Gastroesophageal sphincter (tissue), 3 donors: ENCODE measurements at regions not wholly inside any gene's neighbourhood (a gene's known extent, or its start where the extent isn't known, plus 50 kb on each side); places are given as distances from the start of the nearest gene placed in this dataset.

Experiments used
- POLR2A ChIP-seq, 2 donors: fragments of 450-650 bp; IDR thresholded peaks; one replicate each; pipeline ENCODE4 v1.6.1; 2017; ENCODE audit warnings: antibody characterized with exemption in 2 of 2, mild to moderate bottlenecking in 2 of 2, moderate library complexity in 1 of 2
- POLR2AphosphoS5 ChIP-seq: sonication (generic); formaldehyde crosslinking; IDR thresholded peaks from one replicate; pipeline ENCODE4 v1.6.1; 2017; ENCODE audit warnings: antibody characterized with exemption
- TF ChIP-seq, protein P1 (sequence below), 4 experiments: fragments of 200-600 bp in 2 of 4; fragments of 450-650 bp in 2 of 4; sonication (generic) in 1 of 4; IDR thresholded peaks; one replicate each; pipeline ENCODE4 v1.5.1; 2017 to 2019; ENCODE audit warnings: antibody characterized with exemption in 4 of 4, mild to moderate bottlenecking in 2 of 4, moderate library complexity in 2 of 4

DNA sequence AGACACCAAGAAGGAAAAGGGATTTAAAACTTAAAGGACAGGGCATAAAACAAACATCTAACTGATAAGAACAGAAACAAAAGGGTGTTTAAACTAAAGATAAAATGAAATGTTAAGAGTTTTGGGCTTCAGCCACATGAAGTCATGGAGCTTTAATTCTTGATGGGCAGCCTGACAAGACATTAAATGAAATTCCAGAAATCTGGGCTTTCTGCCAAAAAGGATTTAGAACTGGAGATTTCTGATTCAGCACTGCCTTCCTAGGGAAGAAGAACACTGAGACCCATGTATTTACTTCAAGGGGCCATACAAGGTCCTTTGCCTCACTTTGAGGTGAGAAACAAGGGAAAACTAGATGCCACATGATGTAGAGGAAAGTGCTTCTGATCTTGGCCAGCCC lies 355.9 kb upstream of the RAG2 start:
- TF ChIP-seq, protein P1, sequence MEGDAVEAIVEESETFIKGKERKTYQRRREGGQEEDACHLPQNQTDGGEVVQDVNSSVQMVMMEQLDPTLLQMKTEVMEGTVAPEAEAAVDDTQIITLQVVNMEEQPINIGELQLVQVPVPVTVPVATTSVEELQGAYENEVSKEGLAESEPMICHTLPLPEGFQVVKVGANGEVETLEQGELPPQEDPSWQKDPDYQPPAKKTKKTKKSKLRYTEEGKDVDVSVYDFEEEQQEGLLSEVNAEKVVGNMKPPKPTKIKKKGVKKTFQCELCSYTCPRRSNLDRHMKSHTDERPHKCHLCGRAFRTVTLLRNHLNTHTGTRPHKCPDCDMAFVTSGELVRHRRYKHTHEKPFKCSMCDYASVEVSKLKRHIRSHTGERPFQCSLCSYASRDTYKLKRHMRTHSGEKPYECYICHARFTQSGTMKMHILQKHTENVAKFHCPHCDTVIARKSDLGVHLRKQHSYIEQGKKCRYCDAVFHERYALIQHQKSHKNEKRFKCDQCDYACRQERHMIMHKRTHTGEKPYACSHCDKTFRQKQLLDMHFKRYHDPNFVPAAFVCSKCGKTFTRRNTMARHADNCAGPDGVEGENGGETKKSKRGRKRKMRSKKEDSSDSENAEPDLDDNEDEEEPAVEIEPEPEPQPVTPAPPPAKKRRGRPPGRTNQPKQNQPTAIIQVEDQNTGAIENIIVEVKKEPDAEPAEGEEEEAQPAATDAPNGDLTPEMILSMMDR (IDR thresholded peaks at IDR 0.05) = no peak
- TF ChIP-seq POLR2AphosphoS5 = no peak
- TF ChIP-seq POLR2A (IDR thresholded peaks at IDR 0.05) = no peak
